HepG2 (cell line): ENCODE measurements at regions not wholly inside any gene's neighbourhood (a gene's known extent, or its start where the extent isn't known, plus 50 kb on each side); places are given as distances from the start of the nearest gene placed in this dataset.

Source experiments
- ATAC-seq: fragments of 200-7000 bp; cut with Tn5 transposase; 3 replicates; pipeline ENCODE4 v1.9.1; 2020; ENCODE audit warnings: mild to moderate bottlenecking, moderate library complexity
- BruUV-seq: library from RNA; stranded (reverse); fragments of 400-500 nt; replicated peaks from 2 replicates; lab custom pipeline; 2021; lab: Mats Ljungman, UMichigan
- CTCF ChIA-PET: fragments of 300-600 bp; formaldehyde crosslinking; extraction: SDS; loops from one replicate; lab custom pipeline; 2021; ENCODE audit warnings: low total read pairs, inconsistent platforms, low intra/inter-chr PET ratio; lab: Yijun Ruan, JAX
- POLR2A ChIA-PET: fragments of 350-600 bp; sonication (Branson Sonifier 250); formaldehyde crosslinking; loops from one replicate; lab custom pipeline; 2020; ENCODE audit warnings: antibody characterized with exemption, inconsistent platforms; lab: Yijun Ruan, JAX
- DNase-seq: peaks from one replicate; pipeline ENCODE4 v3.0.0-alpha.2; 2015; ENCODE audit warnings: low spot score
- FAIRE-seq: peaks from 3 replicates; lab custom pipeline; 2011; peaks lifted over from hg19 to GRCh38; lab: Jason Lieb, UNC
- H2AFZ ChIP-seq: one replicate; pipeline ENCODE4 v1.6.1; 2011; ENCODE audit warnings: low read length, inconsistent platforms
- H3K27ac ChIP-seq: fragments of 300-600 bp; 3 replicates; pipeline ENCODE4 v1.8.0; 2011; ENCODE audit warnings: mixed run types, mild to moderate bottlenecking, mixed read lengths, low read length, inconsistent platforms; ENCODE audit not compliant: insufficient read depth; ENCODE audit errors: extremely low read length
- H3K27me3 ChIP-seq, 2 experiments: fragments of 200-600 bp in 1 of 2; 2 replicates in 1 of 2; 3 replicates in 1 of 2; pipeline versions ENCODE4 v1.6.0 to v1.8.0; 2011; ENCODE audit warnings: low read length in 2 of 2, mild to moderate bottlenecking in 2 of 2, moderate library complexity in 2 of 2, inconsistent platforms in 1 of 2; ENCODE audit not compliant: insufficient read depth in 2 of 2, control insufficient read depth in 1 of 2
- H3K36me3 ChIP-seq, 2 experiments: fragments of 200-600 bp in 1 of 2; replicated peaks in 1 of 2; 2 replicates in 1 of 2; 3 replicates in 1 of 2; pipeline versions ENCODE4 v1.5.1 to v1.8.0; 2011; ENCODE audit warnings: low read length in 2 of 2, inconsistent platforms in 1 of 2; ENCODE audit not compliant: insufficient read depth in 2 of 2, control insufficient read depth in 1 of 2
- H3K4me1 ChIP-seq: 2 replicates; pipeline ENCODE4 v1.5.1; 2012; ENCODE audit warnings: low read length, inconsistent platforms; ENCODE audit not compliant: insufficient read depth
- H3K4me2 ChIP-seq: 2 replicates; pipeline ENCODE4 v1.6.0; 2011; ENCODE audit warnings: low read depth, low read length, inconsistent platforms
- H3K4me3 ChIP-seq, 3 experiments: fragments of 200-600 bp in 1 of 3; sonication (generic), shearing (Covaris generic) in 1 of 3; replicated peaks in 1 of 3; 2 replicates each; pipeline ENCODE4 v1.5.1; 2011 to 2016; ENCODE audit warnings: low read length in 3 of 3, inconsistent platforms in 2 of 3, low read depth in 2 of 3, mild to moderate bottlenecking in 2 of 3, control low read depth in 1 of 3, mixed read lengths in 1 of 3; ENCODE audit not compliant: insufficient read depth in 1 of 3
- H3K79me2 ChIP-seq: one replicate; pipeline ENCODE4 v1.6.1; 2011; ENCODE audit warnings: low read length, inconsistent platforms; ENCODE audit not compliant: insufficient read depth
- H3K9ac ChIP-seq: 2 replicates; pipeline ENCODE4 v1.6.0; 2011; ENCODE audit warnings: mild to moderate bottlenecking, low read depth, low read length, inconsistent platforms; ENCODE audit not compliant: insufficient read depth
- H3K9me3 ChIP-seq: 2 replicates; pipeline ENCODE4 v1.5.1; 2012; ENCODE audit warnings: mild to moderate bottlenecking, low read length
- H4K20me1 ChIP-seq: 2 replicates; pipeline ENCODE4 v1.6.0; 2011; ENCODE audit warnings: inconsistent platforms, mild to moderate bottlenecking, low read length, moderate library complexity; ENCODE audit not compliant: insufficient read depth
- LBX2 ChIP-seq: sonication (generic); formaldehyde crosslinking; IDR thresholded peaks from 2 replicates; pipeline ENCODE4 v1.5.0; 2020; ENCODE audit warnings: missing genetic modification reagents, mild to moderate bottlenecking, borderline replicate concordance
- MTERF4 ChIP-seq: sonication (generic); formaldehyde crosslinking; IDR thresholded peaks from 2 replicates; pipeline ENCODE4 v1.8.0; 2023; ENCODE audit warnings: mild to moderate bottlenecking, missing genetic modification reagents
- ZFAT ChIP-seq: sonication (generic); formaldehyde crosslinking; conservative IDR thresholded peaks from 2 replicates; pipeline ENCODE4 v1.8.1; 2023; ENCODE audit warnings: missing genetic modification reagents, inconsistent platforms
- ZNF441 ChIP-seq: sonication (generic); formaldehyde crosslinking; IDR thresholded peaks from 2 replicates; pipeline ENCODE4 v1.7.0; 2021; ENCODE audit warnings: missing genetic modification reagents, borderline replicate concordance
- ZNF777 ChIP-seq: sonication (generic); formaldehyde crosslinking; IDR thresholded peaks from 2 replicates; pipeline ENCODE4 v1.4.0; 2020; ENCODE audit warnings: missing genetic modification reagents
- WGBS: methylation state at CpG from one replicate; pipeline ENCODE4 v1.1.6; 2017; ENCODE audit warnings: low lambda C conversion rate; 5-methylcytosine and 5-hydroxymethylcytosine counted together
- in situ Hi-C: cut with HindIII; loops from 2 replicates; pipeline ENCODE4 v1.10.0; 2017; ENCODE audit warnings: low pct_unique_long_range_greater_than_20kb; ENCODE audit not compliant: extremely low pct_ligation_motif_present
- intact Hi-C: fragments of 100-400 bp; cut with micrococcal nuclease; formaldehyde crosslinking; loops from one replicate; pipeline ENCODE4 v1.10.0; 2022; ENCODE audit not compliant: unreplicated experiment
- TF ChIP-seq, protein P1 (sequence below): sonication (generic); formaldehyde crosslinking; IDR thresholded peaks from 2 replicates; pipeline ENCODE4 v1.5.0; 2020; ENCODE audit warnings: missing genetic modification reagents

DNA sequence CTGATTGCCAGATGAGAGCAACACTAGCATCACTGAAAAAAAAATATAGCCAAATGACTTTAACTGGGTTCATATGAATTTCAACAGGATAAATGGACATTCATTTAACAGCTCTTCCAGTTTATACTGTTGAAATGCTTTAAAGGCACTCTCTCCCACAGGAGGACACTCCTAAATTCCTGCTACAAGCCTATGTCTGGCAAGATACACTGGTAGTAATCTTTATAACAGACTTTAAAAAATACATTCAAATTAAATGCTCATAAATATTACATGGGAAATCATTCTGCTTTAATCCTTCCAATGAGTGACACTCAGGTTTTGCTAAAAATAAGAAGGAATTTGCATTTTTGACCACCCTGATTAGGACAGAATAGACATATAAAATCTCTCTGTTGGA is 526.7 kb upstream of the ADAMTS5 start (continued):
- TF ChIP-seq MTERF4 (CRISPR knock-in tag) (no peak), ZNF777 (CRISPR knock-in tag) (no peak)
- TF ChIP-seq, protein P1, sequence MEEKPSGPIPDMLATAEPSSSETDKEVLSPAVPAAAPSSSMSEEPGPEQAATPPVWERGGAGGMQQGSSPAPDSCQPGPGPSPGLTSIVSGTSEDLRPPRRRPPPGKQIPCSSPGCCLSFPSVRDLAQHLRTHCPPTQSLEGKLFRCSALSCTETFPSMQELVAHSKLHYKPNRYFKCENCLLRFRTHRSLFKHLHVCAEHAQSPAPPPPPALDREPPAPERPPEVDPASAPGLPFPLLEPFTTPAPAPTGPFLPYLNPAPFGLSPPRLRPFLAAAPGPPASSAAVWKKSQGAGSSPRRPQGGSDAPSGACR (CRISPR knock-in tag), result no peak

GRCh38 chr21:27487676-27488075 is 520.8 kb upstream of the ADAMTS5 start:
- DNase-seq, result no peak
- H4K20me1 ChIP-seq, result no peaks in the 10 kb centered on the region
- TF ChIP-seq ZNF441 (no peak), ZFAT (CRISPR knock-in tag) (no peak), LBX2 (no peak)
- H3K9ac ChIP-seq, result no peak overlapping the region
- no peak overlapping the region for H3K4me2 ChIP-seq
- in situ Hi-C loops, result no loop called here
- ChIA-PET POLR2A (no interaction called here), CTCF (no interaction called here)
- WGBS, result 4% methylated on average over 3 of the region's 3 CpGs
- no peaks in the 10 kb centered on the region for H3K4me1 ChIP-seq
- ATAC-seq, result no peak
- peaks cover 76% of the 10 kb centered on the region for H3K9me3 ChIP-seq
- H3K4me3 ChIP-seq, result no peak overlapping the region
- H3K79me2 ChIP-seq, result no peaks in the 10 kb centered on the region
- no peaks in the 10 kb centered on the region for H3K27me3 ChIP-seq
- H3K27ac ChIP-seq, result no peak overlapping the region
- BruUV-seq, result no TSS peak
- H3K36me3 ChIP-seq, result no peaks in the 10 kb centered on the region
- FAIRE-seq, result no peak
- H2AFZ ChIP-seq, result no peak overlapping the region
- intact Hi-C loops, result no loop called here
